Trophoblast cell (in vitro differentiated cells and primary cell): ENCODE measurements at regions not wholly inside any gene's neighbourhood (a gene's known extent, or its start where the extent isn't known, plus 50 kb on each side); places are given as distances from the start of the nearest gene placed in this dataset.

Experiments used
- DNase-seq, 2 donors: peaks; one replicate each; pipeline ENCODE4 v3.0.0-alpha.2; 2016
- H2AFZ ChIP-seq: 2 replicates; pipeline ENCODE4 v1.6.1; 2013; ENCODE audit warnings: low read length, moderate library complexity, mild to moderate bottlenecking; ENCODE audit not compliant: insufficient read depth, poor library complexity
- H2AK5ac ChIP-seq: 2 replicates; pipeline ENCODE4 v1.6.1; 2013; ENCODE audit warnings: mild to moderate bottlenecking, low read length
- H2BK120ac ChIP-seq: 2 replicates; pipeline ENCODE4 v1.6.1; 2013; ENCODE audit warnings: low read length, mild to moderate bottlenecking, moderate library complexity; ENCODE audit not compliant: insufficient read depth, poor library complexity
- H2BK12ac ChIP-seq: 2 replicates; pipeline ENCODE4 v1.6.1; 2013; ENCODE audit warnings: mild to moderate bottlenecking, low read length, moderate library complexity
- H2BK5ac ChIP-seq: 2 replicates; pipeline ENCODE4 v1.6.1; 2013; ENCODE audit warnings: low read length, low read depth, moderate library complexity, mild to moderate bottlenecking; ENCODE audit not compliant: poor library complexity
- H3K14ac ChIP-seq: 2 replicates; pipeline ENCODE4 v1.6.1; 2013; ENCODE audit warnings: mild to moderate bottlenecking, low read length
- H3K18ac ChIP-seq: 2 replicates; pipeline ENCODE4 v1.6.1; 2013; ENCODE audit warnings: mild to moderate bottlenecking, low read length
- H3K23ac ChIP-seq: 2 replicates; pipeline ENCODE4 v1.6.1; 2013; ENCODE audit warnings: low read length
- H3K27ac ChIP-seq: 2 replicates; pipeline ENCODE4 v1.5.1; 2013; ENCODE audit warnings: low read depth, mild to moderate bottlenecking, inconsistent platforms, low read length, moderate library complexity
- H3K27me3 ChIP-seq: 2 replicates; pipeline ENCODE4 v1.6.1; 2013; ENCODE audit warnings: inconsistent platforms, mild to moderate bottlenecking, low read length, moderate library complexity; ENCODE audit not compliant: insufficient read depth
- H3K36me3 ChIP-seq, 2 experiments: 1 replicate in 1 of 2; 2 replicates in 1 of 2; pipeline ENCODE4 v1.6.1; 2013; ENCODE audit warnings: low read length in 2 of 2, mild to moderate bottlenecking in 2 of 2, moderate library complexity in 1 of 2; ENCODE audit not compliant: insufficient read depth in 2 of 2, control insufficient read depth in 1 of 2
- H3K4ac ChIP-seq: 2 replicates; pipeline ENCODE4 v1.6.1; 2013; ENCODE audit warnings: low read depth, mild to moderate bottlenecking, low read length, moderate library complexity
- H3K4me1 ChIP-seq, 2 experiments: 1 replicate in 1 of 2; 2 replicates in 1 of 2; pipeline ENCODE4 v1.6.1; 2013; ENCODE audit warnings: low read length in 2 of 2, mild to moderate bottlenecking in 2 of 2, moderate library complexity in 1 of 2; ENCODE audit not compliant: insufficient read depth in 2 of 2, control insufficient read depth in 1 of 2
- H3K4me2 ChIP-seq: 2 replicates; pipeline ENCODE4 v1.6.1; 2013; ENCODE audit warnings: inconsistent platforms, mild to moderate bottlenecking, low read length, moderate library complexity
- H3K4me3 ChIP-seq: 2 replicates; pipeline ENCODE4 v1.5.1; 2013; ENCODE audit warnings: mild to moderate bottlenecking, low read depth, low read length, inconsistent platforms
- H3K79me1 ChIP-seq: one replicate; pipeline ENCODE4 v1.6.1; 2013; ENCODE audit warnings: low read length
- H3K79me2 ChIP-seq: 2 replicates; pipeline ENCODE4 v1.6.1; 2013; ENCODE audit warnings: low read length, mild to moderate bottlenecking; ENCODE audit not compliant: control insufficient read depth, insufficient read depth, poor library complexity
- H3K9ac ChIP-seq: 2 replicates; pipeline ENCODE4 v1.6.1; 2013; ENCODE audit warnings: mild to moderate bottlenecking, low read length
- H3K9me3 ChIP-seq: 2 replicates; pipeline ENCODE4 v1.6.1; 2013; ENCODE audit warnings: low read depth, mild to moderate bottlenecking, control low read depth, inconsistent platforms, low read length; ENCODE audit not compliant: insufficient read depth
- H4K12ac ChIP-seq: 2 replicates; pipeline ENCODE4 v1.6.1; 2013; ENCODE audit warnings: low read depth, mild to moderate bottlenecking, low read length, moderate library complexity
- H4K8ac ChIP-seq: 2 replicates; pipeline ENCODE4 v1.6.1; 2013; ENCODE audit warnings: low read depth, mild to moderate bottlenecking, low read length, moderate library complexity
- H4K91ac ChIP-seq: one replicate; pipeline ENCODE4 v1.6.1; 2013; ENCODE audit warnings: low read depth, mild to moderate bottlenecking, low read length, moderate library complexity
- WGBS: extraction: QIAGEN DNeasy Blood & Tissue Kit; methylation state at CpG from one replicate; pipeline ENCODE4 v1.1.7; 2013; ENCODE audit warnings: missing lambda C conversion rate; ENCODE audit not compliant: insufficient read length, insufficient coverage; ENCODE audit errors: extremely low coverage; 5-methylcytosine and 5-hydroxymethylcytosine counted together

DNA sequence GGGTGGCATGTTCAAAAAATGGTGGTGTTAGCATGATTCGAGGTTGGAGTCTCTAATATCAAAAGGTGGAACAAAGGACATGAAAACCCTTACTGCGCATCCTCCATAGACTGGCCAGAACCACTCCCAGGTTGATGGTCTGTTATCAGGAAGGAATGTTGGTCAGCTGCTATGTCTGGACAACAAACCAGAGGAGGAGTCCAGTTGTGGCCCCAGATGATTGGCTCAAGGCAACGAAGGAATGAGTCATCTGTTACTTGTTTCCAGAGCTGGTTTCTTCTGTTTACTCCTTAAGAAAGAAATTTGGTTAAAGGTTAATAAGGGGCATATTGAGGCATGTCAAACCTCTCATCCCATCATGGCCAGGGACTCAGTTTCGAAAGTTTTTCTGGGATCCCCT is 56.8 kb upstream of the GRIA4 start:
- Histone ChIP-seq H3K9me3 (no peaks in the 10 kb centered on the region), H3K79me1 (no peaks in the 10 kb centered on the region), H3K14ac (no peak overlapping the region), H3K23ac (no peak overlapping the region), H2BK120ac (no peak overlapping the region), H3K9ac (no peak overlapping the region), H3K18ac (no peak overlapping the region), H4K8ac (no peak overlapping the region), H2AK5ac (no peak overlapping the region), H2BK12ac (no peak overlapping the region), H3K79me2 (no peaks in the 10 kb centered on the region), H4K12ac (no peak overlapping the region), H4K91ac (no peak overlapping the region), H3K27me3 (no peaks in the 10 kb centered on the region), H3K4ac (no peak overlapping the region), H3K4me1 (peaks cover 0 to 1% of the 10 kb centered on the region in 2 experiments), H2BK5ac (no peak overlapping the region), H3K36me3 (no peaks in the 10 kb centered on the region), H3K4me2 (no peak overlapping the region), H3K27ac (no peak overlapping the region), H3K4me3 (no peak overlapping the region), H2AFZ (no peak overlapping the region)
- peak; percentile 42 to 45 for DNase-seq
- no CpG with 5 or more reads among the region's 4 CpGs for WGBS

DNA sequence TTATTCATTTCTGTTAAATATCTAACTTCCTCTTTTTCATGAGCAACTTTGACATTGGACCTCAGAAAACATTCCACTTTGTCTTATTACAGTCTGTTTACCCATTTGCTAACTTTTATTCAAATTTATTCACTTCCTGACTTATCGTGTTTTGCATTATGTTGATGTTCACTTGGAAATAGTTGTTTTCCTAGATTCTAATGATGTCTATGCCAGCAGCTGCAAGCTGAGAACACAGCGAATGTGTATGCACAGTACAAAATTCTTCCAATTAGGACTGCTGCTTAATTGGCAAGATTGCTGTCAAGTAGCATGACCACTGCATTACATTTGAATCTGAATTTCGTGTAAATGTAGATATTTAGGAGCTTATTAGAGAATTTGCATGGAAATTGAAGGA is 61.5 kb upstream of the GRIA4 start:
- no peak overlapping the region for H2AK5ac ChIP-seq
- H2AFZ ChIP-seq, result no peak overlapping the region
- H2BK5ac ChIP-seq, result no peak overlapping the region
- no peak overlapping the region for H4K8ac ChIP-seq
- H3K27ac ChIP-seq, result no peak overlapping the region
- H2BK120ac ChIP-seq, result no peak overlapping the region
- H3K36me3 ChIP-seq, result no peaks in the 10 kb centered on the region
- H3K4ac ChIP-seq, result no peak overlapping the region
- H3K4me3 ChIP-seq, result no peak overlapping the region
- H3K4me2 ChIP-seq, result no peak overlapping the region
- no peaks in the 10 kb centered on the region for H3K79me2 ChIP-seq
- no peaks in the 10 kb centered on the region for H3K27me3 ChIP-seq
- no peak overlapping the region for H3K23ac ChIP-seq
- H4K12ac ChIP-seq, result no peak overlapping the region
- no peak overlapping the region for H2BK12ac ChIP-seq
- H4K91ac ChIP-seq, result no peak overlapping the region
- no peaks in the 10 kb centered on the region for H3K9me3 ChIP-seq
- no peak for DNase-seq
- no peak overlapping the region for H3K14ac ChIP-seq
- H3K18ac ChIP-seq, result no peak overlapping the region
- H3K4me1 ChIP-seq, result peaks cover 0 to 1% of the 10 kb centered on the region in 2 experiments
- H3K9ac ChIP-seq, result no peak overlapping the region
- H3K79me1 ChIP-seq, result no peaks in the 10 kb centered on the region
- WGBS, result no CpG with 5 or more reads among the region's 3 CpGs

DNA sequence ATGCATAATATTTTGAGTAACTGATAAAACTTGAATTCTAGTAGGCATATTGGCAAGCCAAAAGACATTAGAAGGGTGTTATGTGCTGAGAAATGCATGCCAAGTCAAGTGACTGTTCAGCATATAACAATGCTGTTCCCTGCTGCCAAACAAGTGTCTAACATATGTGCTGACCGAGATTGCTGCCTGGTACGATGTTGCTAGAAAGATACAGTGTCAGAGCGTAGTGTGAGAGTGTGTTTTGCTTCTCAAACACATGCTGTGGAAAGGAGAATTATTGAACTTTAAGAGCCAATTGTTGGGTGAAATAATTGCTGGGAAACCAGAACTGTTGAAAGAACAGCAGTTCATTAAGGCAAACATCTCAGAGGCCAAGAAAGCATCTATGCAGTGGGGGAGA is 71.3 kb upstream of the GRIA4 start:
- Histone ChIP-seq H2AFZ (no peak overlapping the region), H3K27me3 (no peaks in the 10 kb centered on the region), H3K4me1 (no peaks in the 10 kb centered on the region), H3K36me3 (no peaks in the 10 kb centered on the region), H2BK120ac (no peak overlapping the region), H3K18ac (no peak overlapping the region), H2BK5ac (no peak overlapping the region), H3K4me2 (no peak overlapping the region), H4K12ac (no peak overlapping the region), H3K9ac (no peak overlapping the region), H3K79me2 (no peaks in the 10 kb centered on the region), H3K27ac (no peak overlapping the region), H4K91ac (no peak overlapping the region), H3K9me3 (no peaks in the 10 kb centered on the region), H3K23ac (no peak overlapping the region), H2BK12ac (no peak overlapping the region), H2AK5ac (no peak overlapping the region), H3K79me1 (no peaks in the 10 kb centered on the region), H4K8ac (no peak overlapping the region), H3K4ac (no peak overlapping the region), H3K14ac (no peak overlapping the region), H3K4me3 (no peak overlapping the region)
- no peak for DNase-seq
- no CpG with 5 or more reads among the region's 3 CpGs for WGBS

DNA sequence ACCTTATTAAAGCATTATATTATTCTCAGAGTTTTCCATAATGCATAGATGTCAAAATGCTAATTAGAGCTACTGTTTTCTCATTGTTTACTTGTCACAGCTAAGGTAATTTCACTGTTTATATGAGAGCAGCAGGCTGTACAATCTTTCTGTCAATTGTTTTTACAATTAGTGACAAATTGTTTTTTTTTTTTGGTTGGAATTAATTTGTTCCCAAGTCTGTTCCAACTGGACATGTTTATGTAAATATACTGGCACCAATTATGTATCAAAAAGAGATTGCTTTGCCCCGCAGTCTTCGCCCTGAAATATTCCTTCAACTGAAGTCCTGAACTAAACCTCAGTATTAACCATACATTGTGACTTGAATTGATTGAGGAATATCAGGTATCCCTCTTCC is 72.3 kb upstream of the GRIA4 start:
- Histone ChIP-seq H3K4me3 (no peak overlapping the region), H3K23ac (no peak overlapping the region), H2BK120ac (no peak overlapping the region), H4K12ac (no peak overlapping the region), H4K8ac (no peak overlapping the region), H3K4ac (no peak overlapping the region), H2BK12ac (no peak overlapping the region), H2BK5ac (no peak overlapping the region), H2AFZ (no peak overlapping the region), H3K27me3 (no peaks in the 10 kb centered on the region), H3K4me1 (no peaks in the 10 kb centered on the region), H3K14ac (no peak overlapping the region), H3K27ac (no peak overlapping the region), H2AK5ac (no peak overlapping the region), H3K4me2 (no peak overlapping the region), H3K9me3 (no peaks in the 10 kb centered on the region), H4K91ac (no peak overlapping the region), H3K36me3 (no peaks in the 10 kb centered on the region), H3K79me1 (no peaks in the 10 kb centered on the region), H3K9ac (no peak overlapping the region), H3K18ac (no peak overlapping the region), H3K79me2 (no peaks in the 10 kb centered on the region)
- WGBS, result no CpG with 5 or more reads among the region's 2 CpGs
- no peak for DNase-seq
